HEK293 (cell line): ENCODE measurements at regions not wholly inside any gene's neighbourhood (a gene's known extent, or its start where the extent isn't known, plus 50 kb on each side); places are given as distances from the start of the nearest gene placed in this dataset.

Source experiments
- CTCF ChIP-seq: fragments of 450-650 bp; formaldehyde crosslinking; IDR thresholded peaks from 2 replicates; pipeline ENCODE4 v1.5.1; 2016; ENCODE audit warnings: missing biosample characterization, missing genetic modification characterization
- GLIS1 ChIP-seq: fragments of 450-650 bp; formaldehyde crosslinking; IDR thresholded peaks from 2 replicates; pipeline ENCODE4 v1.5.1; 2016; ENCODE audit warnings: missing biosample characterization, missing genetic modification characterization
- GLIS2 ChIP-seq: fragments of 450-650 bp; formaldehyde crosslinking; IDR thresholded peaks from 2 replicates; pipeline ENCODE4 v1.5.1; 2016; ENCODE audit warnings: missing biosample characterization, missing genetic modification characterization
- HOXC10 ChIP-seq: sonication (generic); formaldehyde crosslinking; IDR thresholded peaks from 2 replicates; pipeline ENCODE4 v1.8.1; 2023; ENCODE audit warnings: mild to moderate bottlenecking, missing genetic modification reagents
- OSR2 ChIP-seq: fragments of 450-650 bp; formaldehyde crosslinking; IDR thresholded peaks from 2 replicates; pipeline ENCODE4 v1.5.1; 2016; ENCODE audit warnings: missing biosample characterization, missing genetic modification characterization
- PRDM10 ChIP-seq: fragments of 450-650 bp; formaldehyde crosslinking; IDR thresholded peaks from 2 replicates; pipeline ENCODE4 v1.5.1; 2016; ENCODE audit warnings: missing biosample characterization, missing genetic modification characterization
- PRDM6 ChIP-seq: fragments of 450-650 bp; formaldehyde crosslinking; IDR thresholded peaks from 2 replicates; pipeline ENCODE4 v1.5.1; 2017; ENCODE audit warnings: missing biosample characterization, missing genetic modification characterization
- ZBTB7A ChIP-seq: fragments of 450-650 bp; formaldehyde crosslinking; IDR thresholded peaks from 2 replicates; pipeline ENCODE4 v1.5.1; 2016; ENCODE audit warnings: low read depth, missing biosample characterization, missing genetic modification characterization
- ZNF274 ChIP-seq, 2 experiments: fragments of 200-500 bp in 1 of 2; fragments of 450-650 bp in 1 of 2; sonication (Bioruptor generic) in 1 of 2; formaldehyde crosslinking in 1 of 2; IDR thresholded peaks; 2 replicates each; pipeline versions ENCODE4 v1.5.1 to v1.6.1; 2014 to 2016; ENCODE audit warnings: borderline replicate concordance in 1 of 2, inconsistent platforms in 1 of 2, low read length in 1 of 2, missing biosample characterization in 1 of 2, missing genetic modification characterization in 1 of 2
- ZNF549 ChIP-seq: fragments of 450-650 bp; IDR thresholded peaks from 2 replicates; pipeline ENCODE4 v1.5.1; 2018; ENCODE audit warnings: missing biosample characterization, missing genetic modification characterization, mild to moderate bottlenecking, inconsistent platforms, moderate library complexity
- ZNF621 ChIP-seq: fragments of 450-650 bp; formaldehyde crosslinking; IDR thresholded peaks from 2 replicates; pipeline ENCODE4 v1.5.1; 2017; ENCODE audit warnings: missing biosample characterization, missing genetic modification characterization

DNA sequence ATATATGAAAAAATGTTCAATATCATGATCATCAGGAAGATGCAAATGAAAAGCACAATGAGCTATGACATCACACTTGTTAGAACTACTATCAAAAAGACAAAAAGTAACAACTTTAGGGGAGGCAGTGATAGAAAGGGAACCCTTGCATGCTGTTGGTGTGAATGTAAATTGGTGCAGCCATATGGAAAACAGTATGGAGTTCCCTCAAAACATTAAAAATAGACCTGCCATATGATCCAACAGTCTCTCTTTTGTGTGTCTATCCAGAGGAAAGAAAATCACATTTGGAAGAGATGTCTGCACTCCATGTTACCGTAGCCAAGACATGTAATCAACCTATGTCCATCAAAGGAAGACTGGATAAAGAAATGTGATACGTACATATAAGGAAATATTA lies 92.3 kb upstream of the ALKAL2 start:
- TF ChIP-seq CTCF (tag by site-specific recombination) (no peak), GLIS1 (tag by site-specific recombination) (no peak), ZBTB7A (tag by site-specific recombination) (no peak), ZNF549 (no peak), OSR2 (tag by site-specific recombination) (no peak), PRDM10 (tag by site-specific recombination) (no peak), HOXC10 (CRISPR knock-in tag) (no peak), ZNF274 (IDR thresholded peaks at IDR 0.05; ENCODE audit: low read length) (no peak), ZNF274 (tag by site-specific recombination; IDR thresholded peaks at IDR 0.05; ENCODE audit: borderline replicate concordance) (no peak), PRDM6 (tag by site-specific recombination) (no peak), ZNF621 (no peak), GLIS2 (tag by site-specific recombination) (no peak)
